BLaER1 (cell line): ENCODE measurements at regions not wholly inside any gene's neighbourhood (a gene's known extent, or its start where the extent isn't known, plus 50 kb on each side); places are given as distances from the start of the nearest gene placed in this dataset.

Experiments
- H3K27ac ChIP-seq: shearing (Covaris generic); formaldehyde crosslinking; 2 replicates; pipeline ENCODE4 v1.8.1; 2022
- H3K27me3 ChIP-seq: shearing (Covaris generic); formaldehyde crosslinking; 2 replicates; pipeline ENCODE4 v1.8.1; 2022
- H3K36me3 ChIP-seq: shearing (Covaris generic); formaldehyde crosslinking; 2 replicates; pipeline ENCODE4 v1.8.1; 2022
- H3K4me1 ChIP-seq: shearing (Covaris generic); formaldehyde crosslinking; 2 replicates; pipeline ENCODE4 v1.8.1; 2022
- H3K4me2 ChIP-seq: shearing (Covaris generic); formaldehyde crosslinking; 2 replicates; pipeline ENCODE4 v1.8.1; 2022
- H3K4me3 ChIP-seq: shearing (Covaris generic); formaldehyde crosslinking; 2 replicates; pipeline ENCODE4 v1.8.1; 2022
- H3K9ac ChIP-seq: shearing (Covaris generic); formaldehyde crosslinking; 2 replicates; pipeline ENCODE4 v1.8.1; 2022
- H3K9me3 ChIP-seq: shearing (Covaris generic); formaldehyde crosslinking; 2 replicates; pipeline ENCODE4 v1.8.1; 2022
- H4K20me1 ChIP-seq: shearing (Covaris generic); formaldehyde crosslinking; 2 replicates; pipeline ENCODE4 v1.8.1; 2022
- Cebpa-rat ChIP-seq: shearing (Covaris generic); IDR thresholded peaks from 2 replicates; pipeline ENCODE4 v1.8.1; 2022

- Histone ChIP-seq H3K36me3 (no peaks in the 10 kb centered on the region), H3K9ac (no peak overlapping the region), H3K9me3 (no peaks in the 10 kb centered on the region), H4K20me1 (no peaks in the 10 kb centered on the region), H3K4me2 (no peak overlapping the region), H3K27me3 (no peaks in the 10 kb centered on the region), H3K27ac (no peak overlapping the region), H3K4me1 (no peaks in the 10 kb centered on the region), H3K4me3 (no peak overlapping the region)
- TF ChIP-seq Cebpa-rat = no peak
Measured at GRCh38 chr4:161187569-161187968, 976.2 kb downstream of the FSTL5 start.

DNA sequence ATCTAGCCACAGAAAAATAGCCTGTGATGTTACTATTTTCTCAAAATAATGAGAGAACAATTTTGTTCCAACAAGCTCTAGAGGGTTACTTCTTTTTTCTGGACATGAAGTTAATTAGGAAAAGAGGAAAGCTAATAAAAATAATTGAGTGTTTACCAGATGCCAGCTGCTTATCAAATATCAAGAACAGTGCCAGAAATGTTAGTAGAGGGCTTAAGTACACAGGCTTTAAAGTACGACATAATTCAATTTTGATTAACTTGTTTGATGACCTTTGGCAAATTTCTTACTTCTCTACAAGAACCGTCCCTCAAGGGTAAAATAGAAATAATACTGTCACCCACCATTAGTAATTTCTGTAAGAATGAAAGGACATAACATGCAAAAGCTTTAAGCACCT, 977.0 kb downstream of the FSTL5 start:
- Histone ChIP-seq H3K9me3 (no peaks in the 10 kb centered on the region), H3K27me3 (no peaks in the 10 kb centered on the region), H3K4me2 (no peak overlapping the region), H3K27ac (no peak overlapping the region), H3K36me3 (no peaks in the 10 kb centered on the region), H3K4me3 (no peak overlapping the region), H3K4me1 (no peaks in the 10 kb centered on the region), H3K9ac (no peak overlapping the region), H4K20me1 (no peaks in the 10 kb centered on the region)
- no peak for TF ChIP-seq Cebpa-rat

GRCh38 chr4:161186012-161186411, 977.8 kb downstream of the FSTL5 start:
- no peak for TF ChIP-seq Cebpa-rat
- Histone ChIP-seq H4K20me1 (no peaks in the 10 kb centered on the region), H3K27me3 (no peaks in the 10 kb centered on the region), H3K4me3 (no peak overlapping the region), H3K9me3 (no peaks in the 10 kb centered on the region), H3K36me3 (no peaks in the 10 kb centered on the region), H3K4me1 (no peaks in the 10 kb centered on the region), H3K9ac (no peak overlapping the region), H3K27ac (no peak overlapping the region), H3K4me2 (no peak overlapping the region)

DNA sequence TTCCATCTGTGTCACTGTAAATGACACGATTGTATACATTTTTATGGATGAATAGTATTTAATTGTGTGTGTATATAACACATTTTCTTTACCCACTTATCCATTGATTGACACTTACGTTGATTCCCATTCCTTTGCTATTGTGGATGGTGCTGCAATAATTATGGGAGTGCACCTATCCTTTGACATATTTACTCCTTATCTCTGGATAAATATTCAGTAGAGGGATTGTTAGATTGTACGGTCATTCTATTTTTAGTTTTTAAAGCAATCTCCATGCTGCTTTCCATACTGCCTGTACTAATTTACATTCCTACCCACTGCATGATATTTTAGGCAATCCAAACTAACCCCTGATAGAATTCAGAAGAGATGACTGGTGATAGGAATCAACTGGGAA, 980.1 kb downstream of the FSTL5 start:
- Histone ChIP-seq H3K4me2 (no peak overlapping the region), H3K4me3 (no peak overlapping the region), H3K27ac (no peak overlapping the region), H3K4me1 (no peaks in the 10 kb centered on the region), H3K36me3 (no peaks in the 10 kb centered on the region), H3K9me3 (no peaks in the 10 kb centered on the region), H4K20me1 (no peaks in the 10 kb centered on the region), H3K9ac (no peak overlapping the region), H3K27me3 (no peaks in the 10 kb centered on the region)
- no peak for TF ChIP-seq Cebpa-rat

- Histone ChIP-seq H3K27me3 (no peaks in the 10 kb centered on the region), H3K4me2 (no peak overlapping the region), H3K4me3 (no peak overlapping the region), H3K9ac (no peak overlapping the region), H3K4me1 (no peaks in the 10 kb centered on the region), H3K36me3 (no peaks in the 10 kb centered on the region), H4K20me1 (no peaks in the 10 kb centered on the region), H3K9me3 (no peaks in the 10 kb centered on the region), H3K27ac (no peak overlapping the region)
- no peak for TF ChIP-seq Cebpa-rat
Measured at GRCh38 chr4:161182913-161183312, 980.9 kb downstream of the FSTL5 start.

- TF ChIP-seq Cebpa-rat = no peak
- H3K4me3 ChIP-seq = no peak overlapping the region
- H3K27me3 ChIP-seq = no peaks in the 10 kb centered on the region
- H3K4me2 ChIP-seq = no peak overlapping the region
- H3K9me3 ChIP-seq = no peaks in the 10 kb centered on the region
- H3K4me1 ChIP-seq = no peaks in the 10 kb centered on the region
- no peak overlapping the region for H3K27ac ChIP-seq
- H3K36me3 ChIP-seq = no peaks in the 10 kb centered on the region
- no peak overlapping the region for H3K9ac ChIP-seq
- no peaks in the 10 kb centered on the region for H4K20me1 ChIP-seq
Measured at GRCh38 chr4:161178310-161178709, 985.5 kb downstream of the FSTL5 start.

- Histone ChIP-seq H3K4me2 (no peak overlapping the region), H3K4me1 (no peaks in the 10 kb centered on the region), H3K27ac (no peak overlapping the region), H3K27me3 (no peaks in the 10 kb centered on the region), H3K36me3 (no peaks in the 10 kb centered on the region), H3K4me3 (no peak overlapping the region), H4K20me1 (no peaks in the 10 kb centered on the region), H3K9me3 (no peaks in the 10 kb centered on the region), H3K9ac (no peak overlapping the region)
- TF ChIP-seq Cebpa-rat = no peak
Measured at GRCh38 chr4:161172396-161173026, 991.3 kb downstream of the FSTL5 start.

GRCh38 chr4:161167539-161167938, 996.3 kb downstream of the FSTL5 start:
- TF ChIP-seq Cebpa-rat = no peak
- Histone ChIP-seq H3K9me3 (no peaks in the 10 kb centered on the region), H3K27me3 (no peaks in the 10 kb centered on the region), H3K27ac (no peak overlapping the region), H3K4me2 (no peak overlapping the region), H3K4me1 (no peaks in the 10 kb centered on the region), H4K20me1 (no peaks in the 10 kb centered on the region), H3K4me3 (no peak overlapping the region), H3K9ac (no peak overlapping the region), H3K36me3 (no peaks in the 10 kb centered on the region)

- Histone ChIP-seq H3K27ac (no peak overlapping the region), H3K9ac (no peak overlapping the region), H3K4me1 (no peaks in the 10 kb centered on the region), H3K27me3 (no peaks in the 10 kb centered on the region), H3K4me2 (no peak overlapping the region), H3K36me3 (no peaks in the 10 kb centered on the region), H3K9me3 (no peaks in the 10 kb centered on the region), H4K20me1 (no peaks in the 10 kb centered on the region), H3K4me3 (no peak overlapping the region)
- no peak for TF ChIP-seq Cebpa-rat
Measured at GRCh38 chr4:161160718-161161117, 1003.1 kb downstream of the FSTL5 start.

DNA sequence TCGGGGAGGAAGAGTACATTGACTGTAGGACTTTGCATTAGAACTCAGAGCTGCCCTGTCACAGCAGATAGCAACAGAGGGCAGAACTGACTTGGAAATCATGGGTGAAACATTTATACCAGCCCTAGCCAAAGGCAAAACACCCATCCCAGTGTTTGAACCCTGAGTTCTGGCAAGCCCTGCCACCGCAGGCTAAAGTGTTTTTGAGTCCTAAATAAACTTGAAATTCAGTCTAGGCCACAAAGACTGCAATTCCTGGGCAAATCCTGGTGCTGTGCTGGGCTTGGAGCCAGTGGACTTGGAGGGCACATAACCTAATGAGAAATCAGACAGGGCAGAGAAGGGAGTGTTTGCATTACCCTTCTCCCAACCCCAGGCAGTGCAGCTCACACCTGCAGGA, 1015.7 kb downstream of the FSTL5 start:
- no peak overlapping the region for H3K4me2 ChIP-seq
- no peaks in the 10 kb centered on the region for H3K27me3 ChIP-seq
- H3K9me3 ChIP-seq = no peaks in the 10 kb centered on the region
- H4K20me1 ChIP-seq = no peaks in the 10 kb centered on the region
- no peak overlapping the region for H3K4me3 ChIP-seq
- no peaks in the 10 kb centered on the region for H3K36me3 ChIP-seq
- no peak for TF ChIP-seq Cebpa-rat
- H3K4me1 ChIP-seq = no peaks in the 10 kb centered on the region
- no peak overlapping the region for H3K27ac ChIP-seq
- H3K9ac ChIP-seq = no peak overlapping the region

DNA sequence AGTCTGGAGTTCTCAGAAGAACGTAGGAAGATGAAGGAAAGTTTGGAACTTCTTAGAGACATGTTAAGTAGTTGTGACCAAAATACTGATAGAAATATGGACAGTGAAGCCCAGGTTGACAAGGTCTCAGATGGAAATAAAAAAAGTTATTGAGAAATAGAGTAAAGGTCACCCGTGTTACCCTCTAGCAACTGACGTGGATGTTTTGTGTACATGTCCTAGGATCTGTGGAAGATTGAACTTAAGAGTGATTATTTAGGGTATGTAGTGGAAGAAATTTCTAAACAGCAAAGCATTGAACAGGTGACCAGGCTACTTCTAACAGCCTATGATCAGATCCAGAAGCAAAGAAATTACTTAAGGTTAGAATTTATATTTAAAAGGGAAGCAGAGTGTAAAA, 1020.4 kb downstream of the FSTL5 start:
- no peak overlapping the region for H3K9ac ChIP-seq
- H3K4me3 ChIP-seq = no peak overlapping the region
- H4K20me1 ChIP-seq = no peaks in the 10 kb centered on the region
- H3K36me3 ChIP-seq = no peaks in the 10 kb centered on the region
- H3K9me3 ChIP-seq = no peaks in the 10 kb centered on the region
- no peak for TF ChIP-seq Cebpa-rat
- no peaks in the 10 kb centered on the region for H3K4me1 ChIP-seq
- no peak overlapping the region for H3K4me2 ChIP-seq
- H3K27ac ChIP-seq = no peak overlapping the region
- no peaks in the 10 kb centered on the region for H3K27me3 ChIP-seq
